H1 (cell line): ENCODE measurements at regions not wholly inside any gene's neighbourhood (a gene's known extent, or its start where the extent isn't known, plus 50 kb on each side); places are given as distances from the start of the nearest gene placed in this dataset.

ENCODE experiments used
- CTCF ChIA-PET: fragments of 300-600 bp; sonication (Branson Sonifier 250); formaldehyde crosslinking; loops from one replicate; lab custom pipeline; 2021; ENCODE audit not compliant: partially characterized antibody; lab: Charles Lee
- POLR2A ChIA-PET: fragments of 300-600 bp; sonication (Branson Sonifier 250); formaldehyde crosslinking; loops from one replicate; lab custom pipeline; 2021; ENCODE audit warnings: inconsistent platforms; ENCODE audit not compliant: partially characterized antibody; lab: Charles Lee
- DNase-seq, 2 experiments: peaks; one replicate each; pipeline versions ENCODE4 v3.0.0 to v3.0.0-alpha.2; 2010 to 2022; ENCODE audit warnings: low spot score in 2 of 2, low read depth in 1 of 2, mixed read lengths in 1 of 2
- FAIRE-seq: peaks from 2 replicates; lab custom pipeline; 2011; peaks lifted over from hg19 to GRCh38; lab: Jason Lieb, UNC
- H2AFZ ChIP-seq: 2 replicates; pipeline ENCODE4 v1.8.1; 2012; ENCODE audit warnings: low read length, inconsistent platforms
- H2AK5ac ChIP-seq: 2 replicates; pipeline ENCODE4 v1.6.1; 2013; ENCODE audit warnings: low read depth, low read length
- H2BK120ac ChIP-seq: replicated peaks from 2 replicates; pipeline ENCODE3; 2013; ENCODE audit warnings: low read depth, low read length, inconsistent platforms
- H2BK12ac ChIP-seq: 2 replicates; pipeline ENCODE4 v1.6.1; 2013; ENCODE audit warnings: low read depth, low read length
- H2BK15ac ChIP-seq: 2 replicates; pipeline ENCODE4 v1.6.1; 2013; ENCODE audit warnings: low read length
- H2BK20ac ChIP-seq: 2 replicates; pipeline ENCODE4 v1.6.1; 2013; ENCODE audit warnings: low read length
- H2BK5ac ChIP-seq: 2 replicates; pipeline ENCODE4 v1.6.1; 2013; ENCODE audit warnings: low read depth, low read length
- H3K14ac ChIP-seq: 2 replicates; pipeline ENCODE4 v1.6.1; 2013; ENCODE audit warnings: inconsistent platforms; ENCODE audit not compliant: insufficient read length
- H3K18ac ChIP-seq: 2 replicates; pipeline ENCODE4 v1.6.1; 2013; ENCODE audit warnings: low read length; ENCODE audit errors: extremely low read depth
- H3K23ac ChIP-seq: 2 replicates; pipeline ENCODE4 v1.6.1; 2013; ENCODE audit warnings: inconsistent platforms; ENCODE audit not compliant: insufficient read length
- H3K23me2 ChIP-seq: 2 replicates; pipeline ENCODE4 v1.6.1; 2013; ENCODE audit warnings: low read depth, low read length
- H3K27ac ChIP-seq: 2 replicates; pipeline ENCODE4 v1.6.1; 2011; ENCODE audit warnings: low read depth, low read length, inconsistent platforms
- H3K27me3 ChIP-seq, 4 experiments: replicated peaks in 1 of 4; 1 replicate in 1 of 4; 2 replicates in 3 of 4; pipeline versions ENCODE4 v1.6.1 to v1.8.1; 2011 to 2013; ENCODE audit warnings: low read length in 3 of 4, mild to moderate bottlenecking in 3 of 4, inconsistent platforms in 2 of 4, mixed read lengths in 2 of 4, moderate library complexity in 1 of 4; ENCODE audit not compliant: control insufficient read depth in 3 of 4, insufficient read depth in 3 of 4; ENCODE audit errors: extremely low read depth in 1 of 4
- H3K36me3 ChIP-seq, 4 experiments: 2 replicates each; pipeline versions ENCODE4 v1.6.1 to v1.8.1; 2011 to 2013; ENCODE audit warnings: mild to moderate bottlenecking in 4 of 4, low read length in 3 of 4, moderate library complexity in 2 of 4, control low read depth in 1 of 4, inconsistent platforms in 1 of 4; ENCODE audit not compliant: insufficient read depth in 4 of 4, control insufficient read depth in 2 of 4
- H3K4ac ChIP-seq: replicated peaks from 2 replicates; pipeline ENCODE3; 2013; ENCODE audit warnings: low read length, low read depth, mixed read lengths, inconsistent platforms; ENCODE audit not compliant: insufficient read length
- H3K4me1 ChIP-seq, 4 experiments: replicated peaks in 1 of 4; 1 replicate in 1 of 4; 2 replicates in 3 of 4; pipeline versions ENCODE4 v1.6.1 to v1.8.1; 2011 to 2013; ENCODE audit warnings: low read length in 3 of 4, inconsistent platforms in 2 of 4, mixed read lengths in 1 of 4; ENCODE audit not compliant: insufficient read depth in 4 of 4, control insufficient read depth in 3 of 4
- H3K4me2 ChIP-seq, 2 experiments: 2 replicates each; pipeline versions ENCODE4 v1.6.1 to v1.8.1; 2011 to 2013; ENCODE audit warnings: low read depth in 2 of 2, low read length in 2 of 2, control low read depth in 1 of 2, inconsistent platforms in 1 of 2, mild to moderate bottlenecking in 1 of 2; ENCODE audit not compliant: insufficient read depth in 1 of 2
- H3K4me3 ChIP-seq, 4 experiments: fragments of 200-600, 300-600 bp in 1 of 4; sonication (generic), shearing (Covaris generic), sonication (Bioruptor Twin) in 1 of 4; 2 replicates each; pipeline versions ENCODE4 v1.5.1 to v1.8.1; 2011 to 2016; ENCODE audit warnings: low read length in 4 of 4, low read depth in 3 of 4, control low read depth in 2 of 4, inconsistent platforms in 2 of 4, mild to moderate bottlenecking in 2 of 4, mixed read lengths in 1 of 4, moderate library complexity in 1 of 4; ENCODE audit not compliant: insufficient read depth in 2 of 4; ENCODE audit errors: extremely low read depth in 1 of 4
- H3K56ac ChIP-seq: replicated peaks from 2 replicates; pipeline ENCODE3; 2013; ENCODE audit warnings: low read depth, mild to moderate bottlenecking, mixed read lengths, low read length, inconsistent platforms; ENCODE audit not compliant: insufficient read length
- H3K79me1 ChIP-seq: 2 replicates; pipeline ENCODE4 v1.6.1; 2013; ENCODE audit warnings: low read depth, low read length, control low read depth
- H3K79me2 ChIP-seq, 2 experiments: 2 replicates each; pipeline versions ENCODE4 v1.6.1 to v1.8.1; 2012 to 2013; ENCODE audit warnings: low read length in 2 of 2, mild to moderate bottlenecking in 2 of 2, inconsistent platforms in 1 of 2; ENCODE audit not compliant: insufficient read depth in 2 of 2, control insufficient read depth in 1 of 2
- H3K9ac ChIP-seq, 4 experiments: replicated peaks in 1 of 4; 1 replicate in 1 of 4; 2 replicates in 3 of 4; pipeline versions ENCODE4 v1.6.1 to v1.8.1; 2011 to 2013; ENCODE audit warnings: low read depth in 3 of 4, low read length in 3 of 4, control low read depth in 2 of 4, mild to moderate bottlenecking in 2 of 4, moderate library complexity in 2 of 4, inconsistent platforms in 1 of 4; ENCODE audit errors: extremely low read depth in 1 of 4
- H3K9me3 ChIP-seq, 2 experiments: 2 replicates each; pipeline versions ENCODE4 v1.6.1 to v1.8.1; 2012 to 2013; ENCODE audit warnings: mild to moderate bottlenecking in 2 of 2, moderate library complexity in 2 of 2, control low read depth in 1 of 2, inconsistent platforms in 1 of 2, low read depth in 1 of 2, low read length in 1 of 2, mixed read lengths in 1 of 2; ENCODE audit not compliant: insufficient read depth in 2 of 2
- H4K20me1 ChIP-seq, 2 experiments: replicated peaks in 1 of 2; 2 replicates each; pipeline versions ENCODE3 to v1.8.1; 2011 to 2013; ENCODE audit warnings: inconsistent platforms in 2 of 2, low read length in 2 of 2, mild to moderate bottlenecking in 1 of 2; ENCODE audit not compliant: insufficient read depth in 2 of 2, control insufficient read depth in 1 of 2
- H4K5ac ChIP-seq: 2 replicates; pipeline ENCODE4 v1.6.1; 2013; ENCODE audit warnings: low read length, low read depth, mixed read lengths, inconsistent platforms; ENCODE audit not compliant: insufficient read length
- H4K8ac ChIP-seq: 2 replicates; pipeline ENCODE4 v1.8.0; 2013; ENCODE audit warnings: mild to moderate bottlenecking, moderate library complexity, low read length, inconsistent platforms; ENCODE audit not compliant: insufficient read depth; ENCODE audit errors: extremely low read depth
- H4K91ac ChIP-seq: replicated peaks from 2 replicates; pipeline ENCODE3; 2013; ENCODE audit warnings: low read length, mixed read lengths, inconsistent platforms; ENCODE audit not compliant: insufficient read length
- KDM5A ChIP-seq: fragments of 200-600 bp; IDR thresholded peaks from 2 replicates; pipeline ENCODE4 v1.7.1; 2012; ENCODE audit warnings: mild to moderate bottlenecking, low read length, inconsistent platforms, mixed read lengths
- RXRA ChIP-seq: IDR thresholded peaks from 2 replicates; pipeline ENCODE4 v1.6.1; 2011; ENCODE audit warnings: low read depth, mild to moderate bottlenecking, low read length, moderate library complexity; ENCODE audit not compliant: insufficient read depth
- SAP30 ChIP-seq: fragments of 300-600 bp; sonication (generic); IDR thresholded peaks from 2 replicates; pipeline ENCODE4 v1.7.1; 2012; ENCODE audit warnings: low read length, moderate library complexity, mild to moderate bottlenecking, inconsistent platforms; ENCODE audit not compliant: insufficient read depth, insufficient replicate concordance
- TBP ChIP-seq: IDR thresholded peaks from 2 replicates; pipeline ENCODE4 v1.6.1; 2011; ENCODE audit warnings: low read depth, low read length, improper control_type of control experiment
- ZNF274 ChIP-seq: IDR thresholded peaks from 2 replicates; pipeline ENCODE4 v1.7.0; 2012; ENCODE audit warnings: low read length, borderline replicate concordance; ENCODE audit errors: extremely low read depth
- WGBS, 2 experiments: shearing (Covaris generic) in 1 of 2; methylation state at CpG; one replicate each; pipeline versions ENCODE4 v1.1.6 to v1.1.7; 2013 to 2015; ENCODE audit warnings: low lambda C conversion rate in 2 of 2, mixed read lengths in 2 of 2, inconsistent platforms in 1 of 2, low coverage in 1 of 2, missing lambda C conversion rate in 1 of 2; ENCODE audit not compliant: insufficient replicate concordance in 2 of 2, insufficient coverage in 1 of 2, insufficient read length in 1 of 2; ENCODE audit errors: extremely low coverage in 1 of 2, missing lambda C conversion rate in 1 of 2; 5-methylcytosine and 5-hydroxymethylcytosine counted together

GRCh38 chr20:7257692-7258466 is 490.4 kb downstream of the BMP2 start:
- Histone ChIP-seq H2BK20ac (no peak overlapping the region), H2AK5ac (no peak overlapping the region), H3K56ac (no peak overlapping the region), H3K14ac (no peak overlapping the region), H3K4ac (no peak overlapping the region), H3K4me1 (no peaks in the 10 kb centered on the region), H3K4me2 (no peak overlapping the region), H3K27me3 (no peaks in the 10 kb centered on the region), H3K9ac (no peak overlapping the region), H4K8ac (no peak overlapping the region), H2BK5ac (no peak overlapping the region), H4K20me1 (no peaks in the 10 kb centered on the region), H2AFZ (no peak overlapping the region), H4K91ac (no peak overlapping the region), H2BK12ac (no peak overlapping the region), H2BK120ac (no peak overlapping the region), H3K23me2 (no peaks in the 10 kb centered on the region), H3K36me3 (no peaks in the 10 kb centered on the region), H3K79me1 (no peaks in the 10 kb centered on the region), H3K27ac (no peak overlapping the region), H3K23ac (no peak overlapping the region), H3K9me3 (no peaks in the 10 kb centered on the region), H3K79me2 (no peaks in the 10 kb centered on the region), H3K4me3 (no peak overlapping the region), H4K5ac (no peak overlapping the region), H2BK15ac (no peak overlapping the region), H3K18ac (no peak overlapping the region)
- FAIRE-seq (no peak), DNase-seq (no peak)
- no peak for TF ChIP-seq TBP
- no peak for TF ChIP-seq RXRA
- no peak for TF ChIP-seq SAP30
- no peak for TF ChIP-seq ZNF274
- TF ChIP-seq KDM5A: no peak
- ChIA-PET POLR2A (no interaction called here), CTCF (no interaction called here)
- 98% methylated on average over 3 of the region's 3 CpGs; no CpG with 5 or more reads in 1 of the 2 experiments for WGBS, 2 experiments
